A673 (cell line): ENCODE measurements at regions not wholly inside any gene's neighbourhood (a gene's known extent, or its start where the extent isn't known, plus 50 kb on each side); places are given as distances from the start of the nearest gene placed in this dataset.

Experiments used
- BruUV-seq: library from RNA; stranded (reverse); fragments of 400-500 nt; replicated peaks from 2 replicates; lab custom pipeline; 2021; lab: Mats Ljungman, UMichigan
- CTCF ChIA-PET: fragments of 300-600 bp; sonication (Branson Sonifier 250); formaldehyde crosslinking; loops from one replicate; lab custom pipeline; 2022; ENCODE audit warnings: antibody characterized with exemption; lab: Charles Lee
- POLR2A ChIA-PET: fragments of 300-600 bp; sonication (Branson Sonifier 250); formaldehyde crosslinking; loops from one replicate; lab custom pipeline; 2022; ENCODE audit warnings: antibody characterized with exemption; ENCODE audit not compliant: low non-redundant PET; lab: Charles Lee
- DNase-seq: peaks from one replicate; pipeline ENCODE4 v3.0.0-alpha.2; 2015; ENCODE audit warnings: low spot score
- H3K27ac ChIP-seq: fragments of 200-600 bp; sonication (generic); 2 replicates; pipeline ENCODE4 v1.5.1; 2016; ENCODE audit warnings: mixed run types, low read depth, mild to moderate bottlenecking, mixed read lengths, antibody characterized with exemption, low read length; ENCODE audit not compliant: poor library complexity, severe bottlenecking
- H3K27me3 ChIP-seq: fragments of 200-600 bp; sonication (generic); replicated peaks from 2 replicates; pipeline ENCODE4 v1.6.1; 2017; ENCODE audit warnings: mixed run types, low read depth, mild to moderate bottlenecking, mixed read lengths, antibody characterized with exemption, low read length; ENCODE audit not compliant: insufficient read depth, poor library complexity
- H3K36me3 ChIP-seq: fragments of 200-600 bp; sonication (generic); 2 replicates; pipeline ENCODE4 v1.6.1; 2016; ENCODE audit warnings: mixed run types, mild to moderate bottlenecking, mixed read lengths, antibody characterized with exemption, low read length; ENCODE audit not compliant: insufficient read depth, poor library complexity, severe bottlenecking
- H3K4me1 ChIP-seq: fragments of 200-600 bp; sonication (generic); 2 replicates; pipeline ENCODE4 v1.6.1; 2017; ENCODE audit warnings: mixed run types, mild to moderate bottlenecking, mixed read lengths, antibody characterized with exemption, low read length; ENCODE audit not compliant: insufficient read depth, poor library complexity, severe bottlenecking
- H3K4me3 ChIP-seq: fragments of 200-600 bp; sonication (generic); 2 replicates; pipeline ENCODE4 v1.5.1; 2016; ENCODE audit warnings: low read depth, mixed run types, mild to moderate bottlenecking, mixed read lengths, low read length; ENCODE audit not compliant: poor library complexity, severe bottlenecking
- H3K9me3 ChIP-seq: fragments of 200-600 bp; sonication (generic); 2 replicates; pipeline ENCODE4 v1.6.1; 2016; ENCODE audit warnings: mixed run types, low read depth, mild to moderate bottlenecking, mixed read lengths, antibody characterized with exemption, low read length; ENCODE audit not compliant: poor library complexity, severe bottlenecking
- EZH2 ChIP-seq: fragments of 200-600 bp; sonication (generic); IDR thresholded peaks from 2 replicates; pipeline ENCODE4 v1.6.1; 2017; ENCODE audit warnings: borderline replicate concordance, low read depth, mild to moderate bottlenecking, mixed read lengths, antibody characterized with exemption, low read length; ENCODE audit not compliant: poor library complexity, severe bottlenecking
- intact Hi-C: fragments of 100-400 bp; cut with micrococcal nuclease; formaldehyde crosslinking; loops from one replicate; pipeline ENCODE4 v1.10.0; 2022; ENCODE audit not compliant: unreplicated experiment
- TF ChIP-seq, protein P1 (sequence below): fragments of 300-800, 200-600 bp; sonication (generic); conservative IDR thresholded peaks from 2 replicates; pipeline ENCODE4 v1.5.1; 2017; ENCODE audit warnings: low read depth, mild to moderate bottlenecking, antibody characterized with exemption, low read length, moderate library complexity, mixed read lengths

DNA sequence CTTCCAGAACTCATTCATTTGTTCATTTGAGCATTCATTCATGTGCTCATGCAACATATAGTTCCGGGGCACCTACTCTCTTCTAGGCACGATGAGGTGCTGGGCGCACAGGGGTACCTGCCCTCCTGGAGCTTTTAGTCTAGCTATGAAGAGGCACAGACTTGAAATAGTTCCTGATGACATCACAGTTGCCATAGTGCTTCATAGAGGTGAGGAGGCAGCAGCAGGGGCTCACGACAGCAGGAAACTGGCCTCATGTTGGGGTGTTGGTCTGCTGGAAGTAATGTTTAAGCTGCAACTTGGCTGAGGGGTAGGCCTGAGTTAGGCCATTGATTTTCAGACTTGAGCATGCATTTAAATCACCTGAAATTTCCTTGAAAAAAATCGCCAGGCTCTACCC lies 195.5 kb downstream of the PHETA1 start:
- intact Hi-C loops = loop anchor here (10.0 kb wide), 1 partner anchor 139 kb away; the partner anchor contains the start of gene CUX2
- H3K9me3 ChIP-seq = no peaks in the 10 kb centered on the region
- H3K27ac ChIP-seq = no peak overlapping the region
- POLR2A ChIA-PET = no interaction called here
- H3K36me3 ChIP-seq = no peaks in the 10 kb centered on the region
- no TSS peak for BruUV-seq
- no peaks in the 10 kb centered on the region for H3K27me3 ChIP-seq
- H3K4me1 ChIP-seq = no peaks in the 10 kb centered on the region
- DNase-seq = no peak
- H3K4me3 ChIP-seq = no peak overlapping the region
- no peak for TF ChIP-seq EZH2
- TF ChIP-seq, protein P1, sequence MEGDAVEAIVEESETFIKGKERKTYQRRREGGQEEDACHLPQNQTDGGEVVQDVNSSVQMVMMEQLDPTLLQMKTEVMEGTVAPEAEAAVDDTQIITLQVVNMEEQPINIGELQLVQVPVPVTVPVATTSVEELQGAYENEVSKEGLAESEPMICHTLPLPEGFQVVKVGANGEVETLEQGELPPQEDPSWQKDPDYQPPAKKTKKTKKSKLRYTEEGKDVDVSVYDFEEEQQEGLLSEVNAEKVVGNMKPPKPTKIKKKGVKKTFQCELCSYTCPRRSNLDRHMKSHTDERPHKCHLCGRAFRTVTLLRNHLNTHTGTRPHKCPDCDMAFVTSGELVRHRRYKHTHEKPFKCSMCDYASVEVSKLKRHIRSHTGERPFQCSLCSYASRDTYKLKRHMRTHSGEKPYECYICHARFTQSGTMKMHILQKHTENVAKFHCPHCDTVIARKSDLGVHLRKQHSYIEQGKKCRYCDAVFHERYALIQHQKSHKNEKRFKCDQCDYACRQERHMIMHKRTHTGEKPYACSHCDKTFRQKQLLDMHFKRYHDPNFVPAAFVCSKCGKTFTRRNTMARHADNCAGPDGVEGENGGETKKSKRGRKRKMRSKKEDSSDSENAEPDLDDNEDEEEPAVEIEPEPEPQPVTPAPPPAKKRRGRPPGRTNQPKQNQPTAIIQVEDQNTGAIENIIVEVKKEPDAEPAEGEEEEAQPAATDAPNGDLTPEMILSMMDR = no peak
- CTCF ChIA-PET = no interaction called here

DNA sequence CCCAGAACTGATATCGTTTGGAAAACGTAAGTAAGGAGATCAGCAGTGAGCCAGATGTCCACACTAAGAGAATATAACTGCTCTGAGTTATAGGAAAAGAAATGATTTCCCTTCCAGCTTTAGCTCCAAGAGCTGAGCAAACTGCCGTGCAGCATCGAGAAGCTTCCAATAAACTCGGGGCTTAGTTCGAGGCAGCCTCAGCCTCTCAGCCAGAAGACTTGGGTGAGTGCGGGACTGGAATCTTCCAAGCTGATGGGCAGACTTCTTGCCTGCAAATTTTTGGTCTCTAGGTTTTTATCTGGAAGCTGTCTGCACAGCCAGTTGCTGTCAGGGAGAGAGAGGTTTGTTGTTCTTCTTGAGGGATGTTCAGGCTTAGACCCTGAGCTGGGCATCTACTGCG lies 196.1 kb downstream of the PHETA1 start:
- no peak for DNase-seq
- no peaks in the 10 kb centered on the region for H3K4me1 ChIP-seq
- TF ChIP-seq EZH2 = no peak
- TF ChIP-seq, protein P1 = no peak
- BruUV-seq = no TSS peak
- H3K4me3 ChIP-seq = no peak overlapping the region
- no peaks in the 10 kb centered on the region for H3K9me3 ChIP-seq
- H3K27ac ChIP-seq = no peak overlapping the region
- ChIA-PET CTCF (no interaction called here), POLR2A (no interaction called here)
- intact Hi-C loops = loop anchor here (10.0 kb wide), 1 partner anchor 138 kb away; the partner anchor contains the start of gene CUX2
- no peaks in the 10 kb centered on the region for H3K36me3 ChIP-seq
- no peaks in the 10 kb centered on the region for H3K27me3 ChIP-seq

DNA sequence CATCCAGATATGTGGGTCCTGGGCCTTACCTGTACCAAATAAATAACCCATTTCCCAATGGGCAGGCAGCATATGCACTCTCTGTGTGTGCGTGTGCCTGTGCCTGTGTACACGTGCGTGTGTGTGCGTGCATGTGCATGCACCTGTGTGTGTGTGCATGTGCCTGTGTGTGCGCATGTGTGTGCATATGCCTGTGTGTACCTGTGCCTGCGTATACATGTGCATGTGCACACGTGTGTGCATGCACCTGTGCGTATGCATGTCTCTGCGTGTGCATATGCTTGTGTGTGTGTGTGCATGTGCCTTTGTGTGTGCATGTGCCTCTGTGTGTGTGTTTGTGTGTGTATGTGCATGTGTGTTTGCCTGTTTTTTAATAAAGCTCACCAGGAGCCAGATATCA lies 197.1 kb downstream of the PHETA1 start:
- intact Hi-C loops = loop anchor here (10.0 kb wide), 1 partner anchor 137 kb away; the partner anchor contains the start of gene CUX2
- no peaks in the 10 kb centered on the region for H3K36me3 ChIP-seq
- H3K4me1 ChIP-seq = no peaks in the 10 kb centered on the region
- no peak overlapping the region for H3K27ac ChIP-seq
- no TSS peak for BruUV-seq
- TF ChIP-seq EZH2 = no peak
- TF ChIP-seq, protein P1 = no peak
- CTCF ChIA-PET = no interaction called here
- H3K4me3 ChIP-seq = no peak overlapping the region
- H3K27me3 ChIP-seq = no peaks in the 10 kb centered on the region
- no peak for DNase-seq
- POLR2A ChIA-PET = no interaction called here
- no peaks in the 10 kb centered on the region for H3K9me3 ChIP-seq
